ENCODE measurements at regions not wholly inside any gene's neighbourhood (a gene's known extent, or its start where the extent isn't known, plus 50 kb on each side); places are given as distances from the start of the nearest gene placed in this dataset.

DNA sequence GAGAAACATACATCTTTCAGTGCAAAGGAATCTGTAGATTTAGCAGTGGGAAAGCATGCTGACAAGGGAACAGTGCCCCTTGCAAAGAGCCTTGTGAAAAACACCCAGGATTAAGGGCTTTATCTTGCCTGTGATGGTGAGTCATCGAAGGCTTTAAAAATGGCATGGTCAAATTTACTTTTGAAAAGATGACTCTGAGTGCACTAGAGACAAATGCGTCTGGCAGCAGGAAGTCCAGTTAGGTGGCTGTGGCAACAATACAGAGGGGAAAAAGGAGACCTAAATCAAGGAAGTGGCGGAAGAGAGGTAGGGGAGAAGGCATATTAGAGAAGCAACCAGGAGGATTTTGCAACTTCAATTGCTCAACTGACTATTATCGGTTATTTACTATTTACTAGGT, 472.6 kb upstream of the CPEB2 start:
- H3K4me1 Mint-ChIP-seq: peaks cover 0 to 5% of the 10 kb centered on the region in 2 donors
- no peaks in the 10 kb centered on the region for H3K27me3 Mint-ChIP-seq
- ATAC-seq (replicated peaks) (no peak), DNase-seq (no peak)
- H3K4me3 Mint-ChIP-seq: no peak overlapping the region
- no peaks in the 10 kb centered on the region for H3K9me3 Mint-ChIP-seq
- no peaks in the 10 kb centered on the region for H3K36me3 Mint-ChIP-seq
- H3K27ac Mint-ChIP-seq: no peak overlapping the region

DNA sequence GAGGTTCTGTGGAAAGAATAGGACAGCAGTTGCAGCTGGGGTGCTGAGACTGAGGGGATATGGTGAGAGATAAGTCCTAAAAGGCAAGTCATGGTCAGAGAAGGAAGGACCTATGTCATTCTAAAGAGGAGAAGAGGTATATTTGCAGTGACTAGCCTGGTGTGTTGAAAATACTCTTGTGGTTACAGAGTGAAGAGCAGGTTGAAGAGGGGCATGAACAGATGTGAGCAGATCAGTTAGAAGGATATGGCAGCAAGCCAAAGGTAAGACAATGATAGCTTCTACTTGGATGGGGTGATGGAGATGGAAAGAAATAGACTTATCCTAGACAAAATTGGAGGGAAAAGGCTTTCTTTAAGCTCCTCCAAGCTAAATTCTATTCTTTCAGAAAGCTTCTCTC, 469.8 kb upstream of the CPEB2 start:
- no peak overlapping the region for H3K4me3 Mint-ChIP-seq
- H3K27me3 Mint-ChIP-seq: no peaks in the 10 kb centered on the region
- H3K27ac Mint-ChIP-seq: no peak overlapping the region
- peak; percentile 42 to 51 for ATAC-seq (replicated peaks)
- no peaks in the 10 kb centered on the region for H3K9me3 Mint-ChIP-seq
- no peak for DNase-seq
- H3K4me1 Mint-ChIP-seq: peaks cover 0 to 5% of the 10 kb centered on the region in 2 donors
- H3K36me3 Mint-ChIP-seq: no peaks in the 10 kb centered on the region

DNA sequence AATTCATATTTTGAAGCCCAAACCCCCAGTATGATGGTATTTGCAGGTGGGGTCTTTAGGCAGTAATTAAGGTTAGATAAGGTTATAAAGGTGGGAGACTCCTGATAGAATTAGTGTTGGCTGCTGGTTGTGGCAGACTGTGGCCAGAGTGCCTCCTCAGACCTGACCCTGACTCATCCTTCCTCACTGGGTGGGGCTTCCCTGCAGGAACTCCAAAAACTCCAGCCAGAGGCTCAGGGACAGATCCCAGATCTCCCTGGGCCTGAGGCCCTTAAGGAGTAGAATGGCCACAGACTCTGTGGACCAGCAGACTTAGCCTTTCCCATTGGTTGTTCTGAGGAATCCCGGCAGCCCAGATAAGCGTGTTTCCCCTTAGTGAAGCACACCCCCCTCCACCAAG, 463.0 kb upstream of the CPEB2 start:
- Mint-ChIP-seq H3K27me3 (peaks cover 6 to 14% of the 10 kb centered on the region in 2 donors), H3K9me3 (peaks cover 3 to 5% of the 10 kb centered on the region in 2 donors), H3K27ac (no peak overlapping the region), H3K4me1 (no peaks in the 10 kb centered on the region), H3K36me3 (no peaks in the 10 kb centered on the region), H3K4me3 (no peak overlapping the region)
- ATAC-seq (replicated peaks) (no peak), DNase-seq (no peak)

DNA sequence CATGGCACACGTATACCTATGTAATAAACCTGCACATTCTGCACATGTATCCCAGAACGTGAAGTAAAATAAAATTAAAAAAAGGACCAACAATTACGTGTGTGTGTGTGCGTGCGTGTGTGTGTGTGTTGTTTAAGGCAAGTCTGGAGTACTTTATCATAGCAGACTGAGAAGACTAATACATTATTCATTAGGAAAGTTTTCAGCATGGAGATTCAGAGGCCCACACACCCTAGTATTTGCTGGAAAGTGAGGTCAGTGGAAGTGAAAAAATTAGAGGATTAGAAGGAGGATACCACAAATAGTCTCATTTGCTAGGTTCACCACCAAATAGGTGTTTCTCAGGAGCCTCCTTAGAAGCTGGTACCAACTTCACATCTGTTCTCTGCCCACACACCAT, 457.1 kb upstream of the CPEB2 start:
- DNase-seq (no peak), ATAC-seq (replicated peaks) (no peak)
- Mint-ChIP-seq H3K36me3 (no peaks in the 10 kb centered on the region), H3K9me3 (peaks cover 5 to 6% of the 10 kb centered on the region in 2 donors), H3K27me3 (peaks cover 0 to 5% of the 10 kb centered on the region in 2 donors), H3K4me3 (no peak overlapping the region), H3K4me1 (no peaks in the 10 kb centered on the region), H3K27ac (no peak overlapping the region)

DNA sequence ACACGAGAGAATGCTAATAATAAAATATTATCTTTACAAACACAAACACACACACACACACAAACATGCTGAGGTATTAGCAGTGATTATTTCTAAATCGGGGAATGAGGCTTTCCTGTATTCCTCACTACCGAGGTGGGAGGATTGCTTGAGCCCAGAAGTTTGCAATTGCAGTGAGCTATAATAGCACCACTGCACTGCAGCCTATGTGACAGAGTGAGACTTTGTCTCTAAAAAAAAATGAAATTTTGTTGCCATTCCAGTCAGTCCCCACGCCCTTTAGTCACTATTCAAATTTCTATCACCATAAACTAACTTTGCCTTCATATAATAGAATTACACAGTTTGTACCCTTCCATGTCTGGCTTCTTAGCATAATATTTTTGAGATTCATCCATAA, 456.5 kb upstream of the CPEB2 start:
- peaks cover 5 to 6% of the 10 kb centered on the region in 2 donors for H3K9me3 Mint-ChIP-seq
- DNase-seq (no peak), ATAC-seq (replicated peaks) (no peak)
- H3K27me3 Mint-ChIP-seq: no peaks in the 10 kb centered on the region
- no peaks in the 10 kb centered on the region for H3K4me1 Mint-ChIP-seq
- H3K4me3 Mint-ChIP-seq: no peak overlapping the region
- H3K36me3 Mint-ChIP-seq: no peaks in the 10 kb centered on the region
- H3K27ac Mint-ChIP-seq: no peak overlapping the region

DNA sequence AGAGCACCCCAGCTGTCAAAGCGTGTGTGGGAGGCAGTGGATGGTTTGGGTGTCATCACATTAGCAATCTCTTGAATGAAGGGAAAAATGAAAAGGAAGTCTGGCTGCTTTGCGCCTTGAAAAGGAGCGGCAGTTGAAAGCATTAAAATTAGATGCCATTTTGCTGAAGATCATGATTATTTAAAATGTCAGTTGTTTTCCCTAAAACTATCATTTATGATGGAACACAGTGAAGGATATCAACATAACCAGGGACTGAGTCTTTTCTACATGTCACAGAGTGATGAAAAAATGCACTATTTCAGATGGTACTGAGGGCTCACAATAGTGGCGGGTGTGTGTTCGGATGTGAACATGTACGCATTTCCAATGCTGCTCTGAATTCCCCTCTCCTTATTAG, 450.2 kb upstream of the CPEB2 start:
- Mint-ChIP-seq H3K9me3 (peaks cover 0 to 3% of the 10 kb centered on the region in 2 donors), H3K36me3 (no peaks in the 10 kb centered on the region), H3K4me1 (no peaks in the 10 kb centered on the region), H3K4me3 (no peak overlapping the region), H3K27ac (no peak overlapping the region), H3K27me3 (no peaks in the 10 kb centered on the region)
- DNase-seq: no peak
- no peak for ATAC-seq (replicated peaks)

DNA sequence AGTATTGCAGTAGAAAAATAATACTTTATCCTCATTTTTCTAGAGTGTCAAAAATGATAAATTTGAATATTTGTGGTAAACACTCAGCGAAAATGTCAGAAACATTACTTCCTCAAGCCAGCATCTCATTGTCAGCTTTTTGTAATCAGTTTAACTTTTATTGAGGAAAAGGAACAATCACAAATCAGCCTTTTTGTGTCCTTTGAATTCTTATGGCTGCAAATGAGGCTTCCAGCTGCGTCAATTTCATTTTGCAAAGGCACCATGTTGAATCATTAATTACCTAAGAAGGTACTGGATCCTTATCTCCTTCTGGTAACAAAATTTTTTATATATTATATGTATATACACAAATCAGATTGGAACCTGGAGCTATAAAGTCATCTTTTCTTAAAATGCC, 442.6 kb upstream of the CPEB2 start:
- no peak for DNase-seq
- Mint-ChIP-seq H3K27ac (no peak overlapping the region), H3K27me3 (peaks cover 0 to 5% of the 10 kb centered on the region in 2 donors), H3K36me3 (no peaks in the 10 kb centered on the region), H3K4me3 (no peak overlapping the region), H3K9me3 (peaks cover 0 to 1% of the 10 kb centered on the region in 2 donors), H3K4me1 (no peaks in the 10 kb centered on the region)
- no peak for ATAC-seq (replicated peaks)

DNA sequence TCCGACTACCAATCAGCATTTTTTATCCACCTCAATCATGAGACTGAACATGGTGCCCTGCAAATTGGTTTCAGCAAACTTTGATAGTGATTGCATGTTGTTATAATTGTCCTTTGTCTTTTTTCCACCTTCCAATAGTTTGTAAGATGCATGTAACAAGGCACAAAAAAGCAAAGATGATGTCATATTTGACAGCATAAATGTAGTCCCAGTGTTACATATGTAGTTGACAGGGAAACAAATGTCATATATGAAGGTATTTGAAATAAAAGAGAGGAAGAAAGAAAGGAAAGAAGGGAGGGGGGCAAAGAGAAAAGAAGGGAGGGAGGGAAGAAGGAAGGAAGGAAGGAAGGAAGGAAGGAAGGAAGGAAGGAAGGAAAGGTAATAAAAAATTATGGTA, 441.7 kb upstream of the CPEB2 start:
- Mint-ChIP-seq H3K9me3 (peaks cover under 1 to 5% of the 10 kb centered on the region in 2 donors), H3K4me3 (no peak overlapping the region), H3K4me1 (no peaks in the 10 kb centered on the region), H3K27ac (no peak overlapping the region), H3K36me3 (no peaks in the 10 kb centered on the region), H3K27me3 (peaks cover 0 to 5% of the 10 kb centered on the region in 2 donors)
- DNase-seq: no peak
- no peak for ATAC-seq (replicated peaks)

DNA sequence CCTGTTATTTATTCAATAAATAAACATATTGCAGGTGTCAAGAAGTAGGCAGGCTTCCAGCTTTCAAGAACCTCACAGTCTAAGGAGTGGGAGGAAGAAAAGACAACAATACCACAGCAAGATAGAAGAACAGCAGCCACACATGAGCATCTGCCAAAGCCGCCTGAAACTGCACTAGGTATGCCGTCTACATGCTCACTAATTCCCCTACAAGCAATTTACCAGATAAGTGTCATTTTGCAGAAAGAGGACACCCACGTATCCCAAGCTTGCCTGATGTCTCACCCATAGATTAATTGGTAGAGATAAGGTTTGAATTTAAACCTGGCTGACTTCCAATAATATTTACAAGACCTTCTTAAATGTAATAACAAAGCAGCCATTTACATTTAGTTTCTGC, 439.4 kb upstream of the CPEB2 start:
- H3K27ac Mint-ChIP-seq: no peak overlapping the region
- H3K27me3 Mint-ChIP-seq: peaks cover 0 to 5% of the 10 kb centered on the region in 2 donors
- H3K9me3 Mint-ChIP-seq: peaks cover 4 to 8% of the 10 kb centered on the region in 2 donors
- ATAC-seq (replicated peaks) (no peak), DNase-seq (no peak)
- H3K36me3 Mint-ChIP-seq: no peaks in the 10 kb centered on the region
- no peaks in the 10 kb centered on the region for H3K4me1 Mint-ChIP-seq
- no peak overlapping the region for H3K4me3 Mint-ChIP-seq

DNA sequence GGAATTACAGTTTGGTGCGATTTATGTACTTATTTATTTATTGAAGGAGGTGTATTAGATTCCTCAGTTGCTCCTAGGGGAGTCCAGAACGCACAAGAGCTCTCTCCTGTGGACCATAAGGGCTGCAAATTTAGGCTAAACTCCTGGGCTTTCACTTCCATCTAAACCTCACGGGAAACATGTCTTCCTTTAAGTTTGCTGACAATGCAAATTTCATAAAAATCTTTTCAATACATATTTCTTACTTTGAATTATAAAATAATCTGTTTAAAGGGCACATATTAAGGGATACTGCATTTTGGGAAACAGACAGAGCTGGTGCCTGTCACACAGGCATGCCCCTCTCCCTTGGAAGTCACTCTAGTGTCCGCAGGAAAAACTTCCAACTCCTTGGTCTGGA, 438.0 kb upstream of the CPEB2 start:
- peaks cover 4 to 8% of the 10 kb centered on the region in 2 donors for H3K9me3 Mint-ChIP-seq
- no peaks in the 10 kb centered on the region for H3K4me1 Mint-ChIP-seq
- DNase-seq (no peak), ATAC-seq (replicated peaks) (no peak)
- H3K27ac Mint-ChIP-seq: no peak overlapping the region
- no peaks in the 10 kb centered on the region for H3K27me3 Mint-ChIP-seq
- H3K36me3 Mint-ChIP-seq: no peaks in the 10 kb centered on the region
- H3K4me3 Mint-ChIP-seq: no peak overlapping the region

DNA sequence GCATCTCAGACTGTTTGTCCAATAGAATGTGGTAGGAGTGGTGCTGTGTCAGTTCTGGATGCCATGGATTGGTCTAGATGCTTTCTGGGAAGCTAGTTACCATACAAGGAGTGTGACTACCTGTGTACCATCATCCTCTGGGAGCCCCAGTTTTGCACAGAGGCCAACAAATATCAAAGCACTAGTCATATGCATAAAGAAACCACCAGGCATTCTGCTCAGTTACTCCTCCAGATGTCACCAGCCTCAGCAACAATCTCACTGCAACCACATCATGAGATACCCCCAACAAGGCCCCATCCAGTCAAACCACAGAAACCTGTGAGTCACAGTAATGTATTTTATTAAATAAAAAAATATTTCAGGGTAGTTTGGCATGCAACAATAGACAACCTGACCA, 435.8 kb upstream of the CPEB2 start:
- Mint-ChIP-seq H3K4me1 (no peaks in the 10 kb centered on the region), H3K27me3 (no peaks in the 10 kb centered on the region), H3K4me3 (no peak overlapping the region), H3K9me3 (peaks cover 4 to 8% of the 10 kb centered on the region in 2 donors), H3K27ac (no peak overlapping the region), H3K36me3 (no peaks in the 10 kb centered on the region)
- ATAC-seq (replicated peaks): peak; percentile 38 to 54
- no peak for DNase-seq

DNA sequence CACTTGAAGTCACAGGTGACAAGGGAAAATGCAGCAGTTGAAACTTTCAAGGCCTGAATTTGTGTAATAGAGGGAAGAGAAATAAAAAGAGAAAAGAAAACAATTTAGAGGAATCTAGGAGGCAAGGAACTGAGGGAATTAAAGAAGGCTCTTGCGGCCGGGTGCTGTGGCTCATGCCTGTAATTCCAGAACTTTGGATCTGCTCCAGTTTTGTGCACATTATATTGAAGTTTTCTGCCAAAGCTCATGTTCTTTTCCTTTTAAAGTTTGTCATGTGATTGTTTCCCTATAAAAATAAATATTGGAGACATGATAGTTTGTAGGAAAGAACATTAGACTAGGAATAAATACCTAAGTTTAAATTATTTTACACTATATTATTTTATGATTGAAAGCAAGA, 433.9 kb upstream of the CPEB2 start:
- no peak overlapping the region for H3K4me3 Mint-ChIP-seq
- H3K36me3 Mint-ChIP-seq: no peaks in the 10 kb centered on the region
- no peak overlapping the region for H3K27ac Mint-ChIP-seq
- H3K27me3 Mint-ChIP-seq: peaks cover 0 to under 1% of the 10 kb centered on the region in 2 donors
- ATAC-seq (replicated peaks) (no peak), DNase-seq (no peak)
- no peaks in the 10 kb centered on the region for H3K4me1 Mint-ChIP-seq
- H3K9me3 Mint-ChIP-seq: peaks cover 4 to 8% of the 10 kb centered on the region in 2 donors

DNA sequence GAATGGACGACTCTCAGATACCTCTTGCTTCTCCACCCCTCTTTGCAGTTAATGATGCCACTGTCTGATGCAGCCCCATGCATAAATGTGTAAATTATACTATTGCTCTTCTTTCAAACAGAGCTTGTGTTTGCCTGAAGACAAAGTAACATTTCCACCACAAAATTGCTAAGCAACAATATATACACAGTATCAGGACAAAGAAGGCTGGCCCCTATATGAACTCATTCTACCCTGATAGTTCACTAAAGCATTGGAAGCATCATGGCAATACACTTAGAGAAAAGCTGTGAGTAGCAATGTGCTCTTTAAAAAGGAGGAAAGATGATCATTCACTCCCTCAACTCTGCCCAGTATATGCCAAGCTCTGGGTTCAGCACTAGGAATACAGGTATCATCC, 427.0 kb upstream of the CPEB2 start:
- DNase-seq: no peak
- no peak for ATAC-seq (replicated peaks)
- no peaks in the 10 kb centered on the region for H3K4me1 Mint-ChIP-seq
- no peak overlapping the region for H3K4me3 Mint-ChIP-seq
- peaks cover 0 to 3% of the 10 kb centered on the region in 2 donors for H3K27me3 Mint-ChIP-seq
- H3K9me3 Mint-ChIP-seq: no peaks in the 10 kb centered on the region
- H3K27ac Mint-ChIP-seq: no peak overlapping the region
- H3K36me3 Mint-ChIP-seq: no peaks in the 10 kb centered on the region

DNA sequence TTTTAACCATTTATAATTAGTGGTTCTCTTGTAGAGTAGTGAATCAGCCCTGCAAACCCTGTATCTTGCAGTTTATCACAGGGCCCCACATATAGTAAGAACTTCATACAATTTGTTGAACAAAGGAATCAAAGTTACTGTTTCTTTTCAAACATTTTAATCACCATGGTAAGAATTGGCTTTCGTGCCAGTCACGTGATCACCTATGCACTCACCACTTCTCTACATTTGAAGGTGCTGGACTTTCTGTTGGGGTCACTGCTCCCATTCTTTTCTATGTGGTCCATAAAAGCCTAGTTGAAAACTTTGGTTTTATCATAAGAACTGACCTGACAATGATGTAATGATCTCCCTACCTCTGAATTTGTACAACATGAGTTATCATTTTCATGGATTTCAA, 426.4 kb upstream of the CPEB2 start:
- Mint-ChIP-seq H3K9me3 (no peaks in the 10 kb centered on the region), H3K27me3 (peaks cover 0 to 3% of the 10 kb centered on the region in 2 donors), H3K4me1 (no peaks in the 10 kb centered on the region), H3K4me3 (no peak overlapping the region), H3K27ac (no peak overlapping the region), H3K36me3 (no peaks in the 10 kb centered on the region)
- DNase-seq: no peak
- ATAC-seq (replicated peaks): no peak

DNA sequence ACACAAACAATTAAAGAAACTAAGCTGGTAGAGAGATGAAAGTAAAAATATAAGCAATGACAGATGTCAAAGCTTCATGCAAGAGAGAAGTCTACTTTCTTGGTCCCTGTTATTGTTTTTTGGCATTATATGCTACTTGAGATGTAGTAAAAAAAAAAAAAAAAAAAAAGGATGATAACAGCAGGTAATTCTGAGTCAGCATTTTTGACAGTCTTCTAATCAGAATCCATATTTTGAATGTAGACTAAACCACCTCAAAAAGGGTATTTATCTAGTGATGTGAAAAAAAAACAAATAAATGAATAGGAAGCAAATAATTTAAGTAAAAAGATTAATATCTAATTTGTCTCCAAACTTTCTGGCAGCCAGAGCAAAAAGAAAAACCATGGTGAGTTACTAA, 422.2 kb upstream of the CPEB2 start:
- H3K9me3 Mint-ChIP-seq: no peaks in the 10 kb centered on the region
- no peak overlapping the region for H3K27ac Mint-ChIP-seq
- no peaks in the 10 kb centered on the region for H3K36me3 Mint-ChIP-seq
- H3K4me3 Mint-ChIP-seq: no peak overlapping the region
- no peak for ATAC-seq (replicated peaks)
- DNase-seq: no peak
- no peaks in the 10 kb centered on the region for H3K27me3 Mint-ChIP-seq
- no peaks in the 10 kb centered on the region for H3K4me1 Mint-ChIP-seq

DNA sequence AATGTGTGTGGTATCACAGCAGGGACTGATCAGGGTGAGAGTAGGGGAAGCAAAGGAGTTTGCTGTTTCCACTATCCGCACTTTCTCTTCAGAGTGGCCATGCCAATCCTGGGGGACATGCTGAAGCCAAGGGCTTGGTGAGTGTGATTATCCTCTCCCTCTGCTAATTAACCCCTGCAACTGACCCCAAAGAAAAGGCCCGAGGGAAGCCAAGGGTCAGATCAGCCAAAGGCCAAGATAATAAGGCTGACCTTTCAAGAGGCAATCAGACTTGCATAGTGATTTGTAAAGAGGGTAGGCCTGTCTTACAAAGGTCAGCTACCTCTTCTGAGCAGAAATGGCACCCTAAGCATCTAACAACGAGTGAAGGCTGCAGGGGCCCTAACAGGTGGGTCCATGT, 420.5 kb upstream of the CPEB2 start:
- Mint-ChIP-seq H3K4me1 (no peaks in the 10 kb centered on the region), H3K4me3 (no peak overlapping the region), H3K36me3 (no peaks in the 10 kb centered on the region), H3K27me3 (no peaks in the 10 kb centered on the region), H3K9me3 (no peaks in the 10 kb centered on the region), H3K27ac (no peak overlapping the region)
- DNase-seq (no peak), ATAC-seq (replicated peaks) (no peak)

Measured in stimulated activated naive B cell treated with anti-CD40 and anti-IgM and Interleukin-4, amounts not matched to agents 10 μg/mL and 1 μg/mL and 100 μg/mL, for 72 hours (primary cell).